ENCODE measurements at regions not wholly inside any gene's neighbourhood (a gene's known extent, or its start where the extent isn't known, plus 50 kb on each side); places are given as distances from the start of the nearest gene placed in this dataset.

DNA sequence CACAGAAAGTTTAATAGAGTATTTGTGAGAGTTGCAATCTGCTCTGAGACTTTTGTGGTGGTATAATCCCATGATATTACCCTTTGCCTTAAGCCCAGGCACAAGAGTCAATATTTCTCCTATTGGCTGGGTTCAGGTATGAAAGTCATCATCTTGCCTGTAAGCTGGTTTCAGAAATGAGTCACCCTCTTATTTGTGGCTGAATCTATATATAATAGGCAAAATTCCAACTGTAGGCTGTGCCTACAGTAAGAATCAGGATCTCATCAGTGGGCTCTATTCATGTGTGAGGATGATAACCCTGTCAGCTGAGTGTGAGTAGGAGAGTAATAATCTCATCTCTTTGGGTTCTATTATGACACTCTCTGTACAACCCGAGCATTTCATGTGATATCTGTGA lies 2103.1 kb downstream of the TP53TG3F start:
- Histone ChIP-seq H3K9me3 (ENCODE audit: insufficient read depth, low read length) (no peaks in the 10 kb centered on the region), H3K36me3 (replicated peaks; ENCODE audit: low read depth, low read length) (no peaks in the 10 kb centered on the region), H4K20me1 (ENCODE audit: insufficient read depth, low read length) (no peaks in the 10 kb centered on the region), H3K9ac (ENCODE audit: low read length) (no peak overlapping the region), H2AFZ (ENCODE audit: low read depth, low read length) (no peak overlapping the region), H3K4me2 (ENCODE audit: low read length) (peak overlapping the region; percentile 15; the same call in 1 of the 2 replicates), H3K27me3 (ENCODE audit: low read depth, low read length) (no peaks in the 10 kb centered on the region), H3K4me1 (ENCODE audit: low read length) (peaks cover 29% of the 10 kb centered on the region), H3K27ac (ENCODE audit: low read length) (peak overlapping the region; percentile 6; the same call in 1 of the 2 replicates), H3K79me2 (ENCODE audit: low read length) (no peaks in the 10 kb centered on the region), H3K4me3 (ENCODE audit: low read length) (no peak overlapping the region)
- TF ChIP-seq, protein P1, sequence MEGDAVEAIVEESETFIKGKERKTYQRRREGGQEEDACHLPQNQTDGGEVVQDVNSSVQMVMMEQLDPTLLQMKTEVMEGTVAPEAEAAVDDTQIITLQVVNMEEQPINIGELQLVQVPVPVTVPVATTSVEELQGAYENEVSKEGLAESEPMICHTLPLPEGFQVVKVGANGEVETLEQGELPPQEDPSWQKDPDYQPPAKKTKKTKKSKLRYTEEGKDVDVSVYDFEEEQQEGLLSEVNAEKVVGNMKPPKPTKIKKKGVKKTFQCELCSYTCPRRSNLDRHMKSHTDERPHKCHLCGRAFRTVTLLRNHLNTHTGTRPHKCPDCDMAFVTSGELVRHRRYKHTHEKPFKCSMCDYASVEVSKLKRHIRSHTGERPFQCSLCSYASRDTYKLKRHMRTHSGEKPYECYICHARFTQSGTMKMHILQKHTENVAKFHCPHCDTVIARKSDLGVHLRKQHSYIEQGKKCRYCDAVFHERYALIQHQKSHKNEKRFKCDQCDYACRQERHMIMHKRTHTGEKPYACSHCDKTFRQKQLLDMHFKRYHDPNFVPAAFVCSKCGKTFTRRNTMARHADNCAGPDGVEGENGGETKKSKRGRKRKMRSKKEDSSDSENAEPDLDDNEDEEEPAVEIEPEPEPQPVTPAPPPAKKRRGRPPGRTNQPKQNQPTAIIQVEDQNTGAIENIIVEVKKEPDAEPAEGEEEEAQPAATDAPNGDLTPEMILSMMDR (IDR thresholded peaks at IDR 0.05; ENCODE audit: low read depth, low read length): no peak
- no peak for TF ChIP-seq EZH2phosphoT487 (IDR thresholded peaks at IDR 0.05; ENCODE audit: low read depth)

DNA sequence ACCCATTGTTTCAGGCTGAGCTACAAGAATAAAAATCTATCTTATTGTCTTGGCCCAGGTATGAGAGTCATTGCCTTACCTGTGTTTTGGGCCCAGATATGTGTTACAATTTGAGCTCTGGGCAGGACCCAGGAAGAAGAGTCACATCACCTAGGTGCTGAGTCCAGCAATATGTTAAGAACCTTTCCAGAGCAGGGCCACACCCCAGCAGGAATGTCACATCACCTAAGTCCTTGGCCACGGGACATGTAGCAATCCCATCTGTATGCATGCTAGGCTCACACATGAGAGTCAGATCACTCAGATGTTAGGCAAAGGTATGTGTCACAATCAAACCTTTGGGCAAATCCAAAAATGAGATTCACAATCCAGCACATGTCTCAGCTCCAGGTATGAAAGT lies 2103.5 kb downstream of the TP53TG3F start:
- Histone ChIP-seq H3K4me2 (ENCODE audit: low read length) (no peak overlapping the region), H3K79me2 (ENCODE audit: low read length) (no peaks in the 10 kb centered on the region), H3K9me3 (ENCODE audit: insufficient read depth, low read length) (no peaks in the 10 kb centered on the region), H3K27ac (ENCODE audit: low read length) (no peak overlapping the region), H3K36me3 (replicated peaks; ENCODE audit: low read depth, low read length) (no peaks in the 10 kb centered on the region), H3K27me3 (ENCODE audit: low read depth, low read length) (no peaks in the 10 kb centered on the region), H3K4me3 (ENCODE audit: low read length) (no peak overlapping the region), H3K9ac (ENCODE audit: low read length) (no peak overlapping the region), H3K4me1 (ENCODE audit: low read length) (peaks cover 29% of the 10 kb centered on the region), H4K20me1 (ENCODE audit: insufficient read depth, low read length) (no peaks in the 10 kb centered on the region), H2AFZ (ENCODE audit: low read depth, low read length) (no peak overlapping the region)
- TF ChIP-seq, protein P1 (IDR thresholded peaks at IDR 0.05; ENCODE audit: low read depth, low read length): no peak
- no peak for TF ChIP-seq EZH2phosphoT487 (IDR thresholded peaks at IDR 0.05; ENCODE audit: low read depth)

GRCh38 chr16:35564148-35564547 lies 2104.7 kb downstream of the TP53TG3F start:
- Histone ChIP-seq H3K4me1 (ENCODE audit: low read length) (peaks cover 29% of the 10 kb centered on the region), H3K4me3 (ENCODE audit: low read length) (no peak overlapping the region), H3K27ac (ENCODE audit: low read length) (no peak overlapping the region), H3K36me3 (replicated peaks; ENCODE audit: low read depth, low read length) (no peaks in the 10 kb centered on the region), H3K9ac (ENCODE audit: low read length) (no peak overlapping the region), H3K9me3 (ENCODE audit: insufficient read depth, low read length) (no peaks in the 10 kb centered on the region), H4K20me1 (ENCODE audit: insufficient read depth, low read length) (no peaks in the 10 kb centered on the region), H2AFZ (ENCODE audit: low read depth, low read length) (no peak overlapping the region), H3K4me2 (ENCODE audit: low read length) (no peak overlapping the region), H3K27me3 (ENCODE audit: low read depth, low read length) (no peaks in the 10 kb centered on the region), H3K79me2 (ENCODE audit: low read length) (no peaks in the 10 kb centered on the region)
- TF ChIP-seq EZH2phosphoT487 (IDR thresholded peaks at IDR 0.05; ENCODE audit: low read depth): no peak
- TF ChIP-seq, protein P1 (IDR thresholded peaks at IDR 0.05; ENCODE audit: low read depth, low read length): no peak

- H3K79me2 ChIP-seq (ENCODE audit: low read length): no peaks in the 10 kb centered on the region
- no peak overlapping the region for H2AFZ ChIP-seq (ENCODE audit: low read depth, low read length)
- H4K20me1 ChIP-seq (ENCODE audit: insufficient read depth, low read length): no peaks in the 10 kb centered on the region
- H3K9me3 ChIP-seq (ENCODE audit: insufficient read depth, low read length): no peaks in the 10 kb centered on the region
- no peaks in the 10 kb centered on the region for H3K36me3 ChIP-seq (replicated peaks; ENCODE audit: low read depth, low read length)
- H3K4me1 ChIP-seq (ENCODE audit: low read length): peaks cover 29% of the 10 kb centered on the region
- H3K9ac ChIP-seq (ENCODE audit: low read length): no peak overlapping the region
- no peak overlapping the region for H3K27ac ChIP-seq (ENCODE audit: low read length)
- no peak for TF ChIP-seq EZH2phosphoT487 (IDR thresholded peaks at IDR 0.05; ENCODE audit: low read depth)
- TF ChIP-seq, protein P1 (IDR thresholded peaks at IDR 0.05; ENCODE audit: low read depth, low read length): no peak
- H3K4me3 ChIP-seq (ENCODE audit: low read length): no peak overlapping the region
- H3K27me3 ChIP-seq (ENCODE audit: low read depth, low read length): no peaks in the 10 kb centered on the region
- H3K4me2 ChIP-seq (ENCODE audit: low read length): no peak overlapping the region
Observed at GRCh38 chr16:35564889-35565288, 2105.5 kb downstream of the TP53TG3F start.

Data from OCI-LY3 (cell line).